ENCODE measurements at regions not wholly inside any gene's neighbourhood (a gene's known extent, or its start where the extent isn't known, plus 50 kb on each side); places are given as distances from the start of the nearest gene placed in this dataset.

DNA sequence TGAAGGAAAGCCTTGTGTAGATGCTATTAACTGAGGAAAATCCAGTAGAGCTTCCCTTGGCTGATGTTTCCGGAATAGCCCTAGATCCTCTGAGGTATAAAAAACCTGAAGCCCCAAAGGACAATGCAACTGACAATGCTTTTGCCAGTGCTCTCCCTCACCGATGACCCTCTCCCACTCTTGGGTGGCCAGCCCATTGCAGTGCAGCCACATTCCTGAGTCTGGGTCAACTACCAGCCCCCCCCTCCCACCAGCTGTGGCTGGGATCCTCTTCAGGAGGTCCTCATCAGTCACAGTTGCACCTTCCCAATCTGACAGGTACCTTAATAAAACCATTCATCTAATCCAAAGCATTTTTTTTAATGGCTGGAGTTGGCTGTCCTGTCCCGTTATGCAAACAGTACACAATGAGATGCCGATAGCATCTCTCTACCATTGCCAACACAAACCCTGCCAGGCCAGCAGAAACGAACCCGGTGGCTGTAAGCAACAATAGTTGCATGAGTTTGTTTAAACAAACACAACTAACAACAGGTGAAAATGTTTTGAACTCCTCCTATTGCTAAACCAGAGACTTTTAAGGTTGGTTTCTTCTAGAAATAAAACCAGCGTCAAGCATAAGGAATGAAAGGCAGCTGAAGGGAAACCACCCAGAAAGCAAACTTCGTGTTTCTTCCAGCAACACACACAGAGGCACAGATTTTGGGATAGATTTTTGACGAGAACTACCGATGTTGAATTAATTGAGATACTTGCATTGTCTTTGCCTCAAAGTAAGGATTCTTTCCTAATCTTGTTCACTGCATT, 128.3 kb upstream of the ARHGEF3 start:
- TF ChIP-seq POLR2A (IDR thresholded peaks at IDR 0.05) (no peak), POLR2AphosphoS5 (IDR thresholded peaks at IDR 0.05) (peak; percentile 30)

Data from prostate gland (tissue), 1 donor.